LoVo (cell line): ENCODE measurements at regions not wholly inside any gene's neighbourhood (a gene's known extent, or its start where the extent isn't known, plus 50 kb on each side); places are given as distances from the start of the nearest gene placed in this dataset.
"Not testable (repeated sequence)": the region's sequence is repeated elsewhere in the genome, so short reads cannot be mapped to it uniquely, and the experiment has no call there.

Source experiments
- DNase-seq: peaks from one replicate; pipeline ENCODE4 v3.0.0-alpha.2; 2016; ENCODE audit warnings: low spot score

- DNase-seq, result no peak
These were observed 160.4 kb upstream of the MAFB start for GRCh38 chr20:40849456-40849855.

DNA sequence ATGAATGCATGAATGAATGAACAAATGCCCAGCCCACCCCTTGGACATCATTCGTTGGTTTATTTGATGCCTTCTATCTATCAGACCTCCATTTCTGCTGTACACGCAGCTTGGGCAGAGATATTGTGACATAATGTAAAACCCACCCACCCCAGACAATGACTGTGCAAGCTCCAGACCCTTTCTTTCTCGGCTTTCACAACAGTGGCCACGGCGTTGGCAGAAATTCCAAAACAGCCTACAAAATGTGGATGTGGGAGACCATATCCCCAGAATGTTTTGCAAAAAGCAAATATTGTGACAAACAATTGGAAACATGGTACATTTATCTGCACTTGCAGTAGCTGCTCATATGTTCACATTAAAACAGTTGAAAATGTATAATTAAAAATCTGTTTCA is 162.0 kb upstream of the MAFB start:
- no peak for DNase-seq

GRCh38 chr20:40855269-40855668 is 166.2 kb upstream of the MAFB start:
- no peak for DNase-seq

DNA sequence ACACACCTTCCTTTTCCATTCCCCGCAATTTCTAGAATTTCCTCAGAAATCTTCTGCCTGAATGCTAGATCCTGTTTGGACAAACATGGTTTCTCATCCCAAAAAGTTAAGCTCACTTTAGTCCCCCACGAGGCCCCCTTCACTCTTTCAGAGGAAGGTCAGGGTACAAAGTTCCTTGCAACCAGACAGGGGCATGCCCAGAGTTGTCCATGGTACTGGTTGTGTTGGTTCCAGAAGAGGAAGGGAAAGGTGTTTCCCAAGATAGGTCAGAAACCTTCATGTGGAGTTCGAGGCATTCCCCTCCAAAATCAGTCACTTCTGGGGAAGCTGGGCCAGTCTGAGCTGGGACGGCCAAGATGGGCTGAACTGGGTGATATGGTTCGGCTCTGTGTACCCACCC is 167.6 kb upstream of the MAFB start:
- no peak for DNase-seq

DNA sequence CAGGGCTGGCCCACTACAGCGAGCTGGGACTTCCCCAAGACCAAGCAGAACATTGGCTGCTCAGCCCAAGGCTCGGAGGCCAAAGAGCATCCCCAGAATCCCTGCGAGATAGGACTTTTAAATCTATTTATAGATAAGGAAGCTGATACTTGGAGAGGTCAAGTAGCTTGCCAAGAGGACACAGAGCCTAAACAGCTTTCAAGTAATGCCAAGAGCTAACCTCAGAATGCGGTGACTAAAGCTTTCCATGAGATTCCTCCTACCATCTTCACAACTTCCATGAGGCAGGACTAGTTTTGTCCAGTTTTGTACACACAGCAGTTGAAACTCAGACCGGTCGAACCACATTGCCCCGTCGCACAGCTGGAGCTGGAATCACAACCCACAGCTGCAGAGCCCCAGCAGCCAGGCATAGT is 168.1 kb upstream of the TOP1 start:
- peak; percentile 55 for DNase-seq

DNA sequence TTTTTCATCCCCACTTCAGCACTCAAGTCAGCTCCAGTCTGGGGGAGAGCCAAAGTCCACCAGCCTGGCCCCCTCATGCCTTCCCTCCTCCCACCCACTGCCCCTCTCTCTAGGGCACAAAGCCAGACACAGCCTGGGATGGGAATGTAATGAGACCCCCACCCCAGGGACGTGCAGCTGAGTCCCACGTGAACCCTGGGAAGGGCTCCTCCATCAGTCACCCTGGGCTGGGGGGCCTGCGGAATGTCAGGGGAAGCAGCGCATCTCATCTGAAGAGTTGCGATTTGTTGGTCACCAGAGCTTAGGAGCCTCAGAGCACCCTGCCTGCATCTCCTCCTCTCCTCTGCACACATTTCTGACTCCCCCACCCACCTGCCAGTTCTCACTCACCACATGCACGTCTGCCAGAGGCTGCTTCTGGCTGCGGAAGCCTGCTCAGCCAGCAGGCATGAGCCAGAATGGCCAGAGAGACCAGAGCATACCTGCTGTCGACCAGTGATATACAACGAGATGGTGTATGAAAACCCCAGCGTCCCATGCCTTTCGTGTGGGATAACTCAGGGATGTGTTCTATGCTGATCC is 167.1 kb upstream of the TOP1 start:
- no peak for DNase-seq

- DNase-seq, result no peak
These were observed 165.2 kb upstream of the TOP1 start for GRCh38 chr20:40863355-40863919.

DNA sequence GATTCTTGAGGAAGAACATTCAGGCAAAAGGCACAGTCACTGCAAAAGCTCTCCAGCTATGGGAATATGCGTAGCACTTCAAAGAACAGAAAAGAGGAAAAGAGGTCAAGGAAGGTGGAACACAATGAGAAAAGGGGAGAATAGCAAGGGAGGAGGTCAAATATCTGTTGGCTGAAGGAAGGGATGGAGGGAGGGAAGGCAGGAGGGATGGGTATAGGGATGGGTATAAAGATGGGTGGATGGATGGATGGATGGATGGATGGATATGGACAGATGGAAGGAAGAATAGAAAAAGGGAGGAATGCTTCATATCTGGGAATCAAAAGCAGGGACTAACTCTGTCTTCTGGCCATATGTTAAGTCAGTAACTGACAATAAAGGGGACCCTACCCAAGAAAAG is 164.2 kb upstream of the TOP1 start:
- DNase-seq, result no peak

DNA sequence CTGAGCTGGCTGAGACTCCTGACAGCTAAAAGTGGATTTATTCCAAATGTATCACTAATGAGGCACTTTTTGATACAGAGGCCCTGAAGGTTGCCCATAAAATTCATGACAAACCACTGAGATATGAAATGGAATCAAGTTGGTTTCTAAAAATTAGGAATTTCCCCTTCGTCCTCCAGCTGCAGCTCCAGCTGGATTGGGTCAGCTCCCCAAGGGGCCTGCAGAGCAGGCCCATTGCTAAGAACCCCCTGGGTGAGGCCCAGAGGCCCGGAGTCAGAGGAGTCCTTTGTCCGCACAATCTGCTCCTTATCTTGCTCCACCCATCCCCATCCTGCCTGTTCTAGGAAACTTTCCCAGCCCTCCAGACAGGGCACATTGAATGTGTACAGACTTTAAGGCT is 163.5 kb upstream of the TOP1 start:
- DNase-seq, result no peak

DNA sequence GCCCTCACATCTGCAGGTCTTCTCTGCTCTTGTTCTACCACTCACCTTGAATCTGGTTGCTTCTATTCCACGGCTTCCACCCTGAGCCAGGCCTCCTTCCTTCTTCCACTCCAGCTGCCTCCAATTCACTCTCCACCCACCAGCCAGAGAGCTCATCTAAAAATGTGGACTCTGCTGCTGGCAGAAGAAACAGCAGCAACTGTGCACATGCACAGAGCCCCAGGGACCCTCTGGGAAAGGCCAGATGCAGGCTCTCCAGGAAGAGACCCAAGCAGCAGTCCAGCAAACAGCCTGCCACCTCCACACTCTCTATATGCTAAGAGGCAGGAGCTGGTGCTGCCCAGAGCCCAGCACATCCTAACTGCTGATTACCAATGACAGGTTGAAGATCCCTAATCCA is 162.6 kb upstream of the TOP1 start:
- DNase-seq, result no peak

DNA sequence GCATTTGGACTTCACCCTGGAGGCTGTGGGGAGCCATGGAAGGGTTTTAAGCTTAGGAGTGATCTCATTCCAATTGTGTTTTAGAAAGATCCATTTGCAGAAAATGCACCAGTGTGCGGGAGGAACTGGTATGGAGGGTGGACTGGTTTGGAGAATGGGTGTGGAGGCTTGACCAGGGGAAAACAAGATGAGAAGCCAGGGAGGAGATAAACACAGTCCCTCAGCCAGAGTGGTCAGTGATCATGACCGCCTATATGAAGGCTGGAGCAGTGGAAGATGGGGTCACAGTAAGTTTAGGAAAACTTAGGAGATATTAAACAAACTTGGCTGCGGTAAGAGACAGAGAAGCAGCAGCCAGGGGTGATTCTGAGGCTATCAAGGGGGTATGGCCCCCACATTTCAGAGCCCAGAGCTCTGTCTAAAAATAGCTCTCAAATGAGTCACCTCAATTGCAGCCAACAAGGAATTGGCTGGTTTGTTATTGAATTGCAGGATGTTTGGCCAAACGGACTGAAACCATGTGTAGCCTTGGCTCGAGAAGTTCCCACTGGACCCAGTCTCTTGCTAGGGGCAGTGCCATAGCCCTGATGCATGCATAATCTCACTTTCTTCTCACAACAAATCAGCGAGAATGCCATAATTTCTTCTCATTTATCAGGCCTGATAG is 159.9 kb upstream of the TOP1 start:
- no peak for DNase-seq

DNA sequence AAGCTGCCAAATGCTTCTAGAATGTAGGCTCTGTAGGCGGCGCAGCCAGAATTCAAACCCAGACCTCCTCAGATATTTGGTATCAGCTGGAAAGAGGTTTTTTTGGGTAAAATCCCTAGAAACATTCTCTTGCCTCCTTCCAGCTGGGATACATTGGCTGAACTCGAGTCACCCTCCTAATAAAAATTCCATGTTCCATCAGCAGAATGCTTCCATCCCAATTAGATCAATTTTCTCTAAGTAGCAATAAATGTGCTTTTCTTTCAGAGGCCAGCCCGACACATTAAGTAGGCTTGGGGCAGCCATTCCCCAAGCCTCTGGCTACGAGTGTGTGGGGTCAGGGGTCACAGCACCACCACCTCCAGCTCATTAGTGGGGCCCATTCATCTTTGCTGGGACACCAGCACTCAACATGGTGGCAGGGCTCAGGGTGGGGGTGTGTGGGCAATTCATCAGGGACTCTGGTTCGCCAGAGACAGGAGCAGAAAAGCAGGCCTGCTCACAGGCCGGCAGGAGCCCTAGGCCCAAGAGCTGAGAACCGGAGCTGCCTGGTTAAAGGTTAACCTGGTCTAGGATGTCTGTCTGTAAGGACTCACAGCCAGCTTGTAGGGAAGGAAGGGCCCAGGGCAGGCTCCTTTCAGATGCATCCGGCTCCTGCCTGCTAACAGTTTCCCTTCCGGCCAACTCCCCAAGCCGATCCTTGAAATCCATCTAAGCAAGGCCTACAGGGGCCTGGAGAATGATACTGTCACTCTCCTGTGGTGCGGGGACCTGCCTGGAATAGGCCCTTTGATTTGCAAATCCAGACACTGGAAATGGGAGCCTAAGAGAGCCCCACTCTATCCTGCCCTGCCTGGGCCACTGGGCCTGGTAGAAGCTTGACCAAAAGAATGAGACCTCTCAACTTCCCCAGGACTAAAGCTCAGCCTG is 159.1 kb upstream of the TOP1 start:
- no peak for DNase-seq

DNA sequence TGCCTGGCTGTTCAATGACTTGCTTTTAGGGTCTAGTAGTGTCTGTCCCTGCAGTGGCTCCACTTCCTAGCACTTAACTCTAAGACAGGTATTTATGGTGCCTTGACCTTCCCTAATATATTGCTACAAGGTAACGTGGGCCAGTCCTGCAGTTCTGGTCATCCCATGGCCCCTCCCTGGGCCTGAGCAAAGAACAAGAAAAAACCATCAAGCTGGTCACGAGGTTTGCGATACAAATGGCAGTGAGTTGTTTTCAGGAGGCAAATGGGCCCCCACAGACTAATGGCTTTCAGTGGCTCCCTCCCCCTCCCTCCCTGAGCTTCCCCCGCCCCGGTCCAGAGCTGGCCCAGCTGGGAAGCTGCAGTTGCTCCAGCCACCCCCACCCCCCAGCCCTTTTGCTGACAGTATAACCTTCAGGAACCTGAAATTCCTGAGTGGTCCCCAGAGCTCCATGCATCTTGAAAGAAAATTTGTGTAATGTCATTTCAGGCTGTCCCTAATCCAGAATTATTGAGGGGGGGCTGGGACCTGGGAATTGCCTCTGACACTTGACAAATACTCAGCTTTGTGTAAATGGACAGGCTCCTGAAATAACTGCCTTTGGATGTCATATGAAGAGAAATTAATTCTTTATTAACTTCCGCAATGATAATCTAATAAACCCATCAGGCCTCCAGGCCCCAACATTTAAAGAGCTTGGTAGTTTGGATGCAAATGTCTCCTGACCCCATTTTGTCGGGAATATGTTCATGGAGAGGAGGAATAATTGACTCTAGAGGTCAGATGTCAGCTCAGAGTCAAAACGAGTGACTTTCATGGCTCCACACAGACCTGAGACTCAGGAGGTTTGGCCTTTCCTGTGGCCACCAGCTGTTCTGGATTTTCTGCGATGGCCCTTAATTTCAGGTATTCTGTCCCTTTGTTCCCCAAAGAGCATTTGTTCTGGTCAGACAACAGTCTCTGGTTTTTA is 153.2 kb upstream of the TOP1 start:
- no peak for DNase-seq

GRCh38 chr20:40878099-40878498 is 150.5 kb upstream of the TOP1 start:
- DNase-seq, result not testable (repeated sequence)

- no peak for DNase-seq
These were observed 148.4 kb upstream of the TOP1 start for GRCh38 chr20:40880063-40880728.

DNA sequence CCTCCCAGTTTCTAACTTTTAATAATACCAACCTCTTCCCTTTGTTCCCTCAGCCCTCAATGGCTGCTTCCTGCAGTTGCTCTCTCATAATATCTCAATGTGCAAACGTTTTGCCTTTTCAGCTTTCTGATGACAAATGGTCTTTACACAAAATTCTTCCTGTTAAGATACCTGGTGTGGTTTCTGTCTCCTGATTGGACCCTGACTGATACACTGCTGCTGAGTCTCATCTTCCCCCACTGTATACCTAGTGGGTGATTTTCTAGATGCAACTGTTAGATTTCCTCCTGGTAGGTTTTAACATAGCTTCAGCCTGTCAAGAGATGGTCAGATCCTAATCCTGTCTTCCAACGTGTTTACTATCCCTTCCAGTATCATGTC is 147.9 kb upstream of the TOP1 start:
- no peak for DNase-seq

DNA sequence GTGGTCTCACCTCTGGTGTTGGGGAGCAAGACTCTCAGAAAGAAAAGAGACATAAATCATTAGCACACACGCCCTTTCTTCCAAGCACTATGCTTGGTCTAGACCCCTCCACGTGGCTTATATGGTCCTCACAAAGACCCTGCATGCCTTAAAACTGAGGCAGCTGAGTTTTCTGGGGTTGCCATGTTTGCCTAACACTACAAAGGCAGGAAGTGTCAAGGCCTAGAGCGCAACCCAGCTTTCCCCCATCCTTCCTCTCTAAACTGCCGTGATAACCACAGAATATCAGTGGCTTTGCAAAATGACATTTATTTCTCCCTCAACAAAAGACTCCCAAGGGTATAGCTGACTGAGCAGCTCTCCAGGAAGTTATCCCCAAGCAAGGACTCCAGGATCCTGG is 146.5 kb upstream of the TOP1 start:
- no peak for DNase-seq

- DNase-seq, result peak; percentile 22
These were observed 145.5 kb upstream of the TOP1 start for GRCh38 chr20:40883097-40883496.

DNA sequence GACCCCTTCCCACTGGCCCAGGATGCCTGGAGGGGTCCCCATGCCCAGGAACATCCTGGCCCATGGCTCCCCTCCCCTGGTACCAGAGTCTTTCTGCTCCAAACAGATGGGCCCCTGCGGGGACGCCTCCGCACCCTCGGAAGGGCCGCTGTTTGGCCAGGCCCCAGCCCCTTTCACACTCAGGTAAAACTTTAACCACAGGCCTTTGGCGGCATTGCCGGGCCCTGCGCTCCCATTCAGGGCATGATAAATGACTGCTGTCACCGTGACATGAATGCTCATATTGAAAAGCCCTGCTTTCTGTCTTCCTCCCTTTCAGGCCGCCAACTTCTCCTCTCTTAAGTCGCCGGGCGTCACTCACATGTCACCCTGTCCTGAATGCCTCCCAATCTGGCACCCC is 141.5 kb upstream of the TOP1 start:
- no peak for DNase-seq

- not testable (repeated sequence) for DNase-seq
These were observed 139.4 kb upstream of the TOP1 start for GRCh38 chr20:40889266-40889665.

GRCh38 chr20:40890181-40890580 is 138.4 kb upstream of the TOP1 start:
- DNase-seq, result no peak
